ENCODE measurements at regions not wholly inside any gene's neighbourhood (a gene's known extent, or its start where the extent isn't known, plus 50 kb on each side); places are given as distances from the start of the nearest gene placed in this dataset.

- TF ChIP-seq CTCF (IDR thresholded peaks at IDR 0.05) (no peak), POLR2A (IDR thresholded peaks at IDR 0.05) (no peak)
Observed at GRCh38 chr6:120237221-120237620, 887.7 kb upstream of the MAN1A1 start.

All from Peyer's patch (tissue), 4 donors.